Retinal pigment epithelial cell (primary cell): ENCODE measurements at regions not wholly inside any gene's neighbourhood (a gene's known extent, or its start where the extent isn't known, plus 50 kb on each side); places are given as distances from the start of the nearest gene placed in this dataset.

Source experiments
- DNase-seq: peaks from one replicate; pipeline ENCODE4 v3.0.0-alpha.2; 2010; ENCODE audit warnings: low read depth
- H3K4me3 ChIP-seq: 2 replicates; pipeline ENCODE4 v1.5.1; 2011; ENCODE audit warnings: mild to moderate bottlenecking, low read length, control low read depth, moderate library complexity
- CTCF ChIP-seq: conservative IDR thresholded peaks from 2 replicates; pipeline ENCODE4 v1.5.1; 2011; ENCODE audit warnings: low read depth, low read length, control low read depth, inconsistent platforms

- TF ChIP-seq CTCF: no peak
- no peak overlapping the region for H3K4me3 ChIP-seq
- DNase-seq: no peak
Measured at GRCh38 chr20:39910536-39910935, 778.5 kb downstream of the MAFB start.

GRCh38 chr20:39909447-39909846 is 779.6 kb downstream of the MAFB start:
- no peak overlapping the region for H3K4me3 ChIP-seq
- no peak for DNase-seq
- no peak for TF ChIP-seq CTCF

- DNase-seq: no peak
- no peak for TF ChIP-seq CTCF
- no peak overlapping the region for H3K4me3 ChIP-seq
Measured at GRCh38 chr20:39904476-39905112, 784.4 kb downstream of the MAFB start.

- DNase-seq: no peak
- no peak overlapping the region for H3K4me3 ChIP-seq
- no peak for TF ChIP-seq CTCF
Measured at GRCh38 chr20:39903806-39904465, 785.1 kb downstream of the MAFB start.

- no peak for TF ChIP-seq CTCF
- H3K4me3 ChIP-seq: no peak overlapping the region
- DNase-seq: no peak
Measured at GRCh38 chr20:39899881-39900280, 789.2 kb downstream of the MAFB start.

- no peak for DNase-seq
- TF ChIP-seq CTCF: no peak
- H3K4me3 ChIP-seq: no peak overlapping the region
Measured at GRCh38 chr20:39898467-39898852, 790.6 kb downstream of the MAFB start.
